ENCODE measurements at regions not wholly inside any gene's neighbourhood (a gene's known extent, or its start where the extent isn't known, plus 50 kb on each side); places are given as distances from the start of the nearest gene placed in this dataset.

- no peak for DNase-seq
- no peak overlapping the region for H3K4me3 ChIP-seq
- H3K27me3 ChIP-seq: no peaks in the 10 kb centered on the region
- peaks cover 33% of the 10 kb centered on the region for H3K4me1 ChIP-seq
- H3K27ac ChIP-seq: no peak overlapping the region
- WGBS, 2 donors: 83 to 89% methylated on average over 8 of the region's 8 CpGs
- no peak for TF ChIP-seq POLR2A (IDR thresholded peaks at IDR 0.05)
- ATAC-seq: no peak
- no peaks in the 10 kb centered on the region for H3K9me3 ChIP-seq
- H3K36me3 ChIP-seq (replicated peaks in 1 of 2; ENCODE audit: insufficient read depth in 1 of 2, low read depth in 2 of 2): no peaks in the 10 kb centered on the region
- intact Hi-C loops (cut with DNase I): no loop called here
Observed at GRCh38 chr12:118606690-118607089, 230.3 kb downstream of the SUDS3 start.

GRCh38 chr12:118607831-118608230 lies 231.5 kb downstream of the SUDS3 start:
- Histone ChIP-seq H3K27me3 (no peaks in the 10 kb centered on the region), H3K9me3 (no peaks in the 10 kb centered on the region), H3K27ac (no peak overlapping the region), H3K4me3 (no peak overlapping the region), H3K36me3 (replicated peaks in 1 of 2; ENCODE audit: insufficient read depth in 1 of 2, low read depth in 2 of 2) (no peaks in the 10 kb centered on the region), H3K4me1 (peaks cover 37% of the 10 kb centered on the region)
- no peak for DNase-seq
- TF ChIP-seq, protein P1, sequence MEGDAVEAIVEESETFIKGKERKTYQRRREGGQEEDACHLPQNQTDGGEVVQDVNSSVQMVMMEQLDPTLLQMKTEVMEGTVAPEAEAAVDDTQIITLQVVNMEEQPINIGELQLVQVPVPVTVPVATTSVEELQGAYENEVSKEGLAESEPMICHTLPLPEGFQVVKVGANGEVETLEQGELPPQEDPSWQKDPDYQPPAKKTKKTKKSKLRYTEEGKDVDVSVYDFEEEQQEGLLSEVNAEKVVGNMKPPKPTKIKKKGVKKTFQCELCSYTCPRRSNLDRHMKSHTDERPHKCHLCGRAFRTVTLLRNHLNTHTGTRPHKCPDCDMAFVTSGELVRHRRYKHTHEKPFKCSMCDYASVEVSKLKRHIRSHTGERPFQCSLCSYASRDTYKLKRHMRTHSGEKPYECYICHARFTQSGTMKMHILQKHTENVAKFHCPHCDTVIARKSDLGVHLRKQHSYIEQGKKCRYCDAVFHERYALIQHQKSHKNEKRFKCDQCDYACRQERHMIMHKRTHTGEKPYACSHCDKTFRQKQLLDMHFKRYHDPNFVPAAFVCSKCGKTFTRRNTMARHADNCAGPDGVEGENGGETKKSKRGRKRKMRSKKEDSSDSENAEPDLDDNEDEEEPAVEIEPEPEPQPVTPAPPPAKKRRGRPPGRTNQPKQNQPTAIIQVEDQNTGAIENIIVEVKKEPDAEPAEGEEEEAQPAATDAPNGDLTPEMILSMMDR (IDR thresholded peaks at IDR 0.05): no peak
- no peak for TF ChIP-seq POLR2A (IDR thresholded peaks at IDR 0.05)
- ATAC-seq: no peak
- intact Hi-C loops (cut with DNase I): no loop called here
- WGBS, 2 donors: 76 to 88% methylated on average over 3 of the region's 3 CpGs

DNA sequence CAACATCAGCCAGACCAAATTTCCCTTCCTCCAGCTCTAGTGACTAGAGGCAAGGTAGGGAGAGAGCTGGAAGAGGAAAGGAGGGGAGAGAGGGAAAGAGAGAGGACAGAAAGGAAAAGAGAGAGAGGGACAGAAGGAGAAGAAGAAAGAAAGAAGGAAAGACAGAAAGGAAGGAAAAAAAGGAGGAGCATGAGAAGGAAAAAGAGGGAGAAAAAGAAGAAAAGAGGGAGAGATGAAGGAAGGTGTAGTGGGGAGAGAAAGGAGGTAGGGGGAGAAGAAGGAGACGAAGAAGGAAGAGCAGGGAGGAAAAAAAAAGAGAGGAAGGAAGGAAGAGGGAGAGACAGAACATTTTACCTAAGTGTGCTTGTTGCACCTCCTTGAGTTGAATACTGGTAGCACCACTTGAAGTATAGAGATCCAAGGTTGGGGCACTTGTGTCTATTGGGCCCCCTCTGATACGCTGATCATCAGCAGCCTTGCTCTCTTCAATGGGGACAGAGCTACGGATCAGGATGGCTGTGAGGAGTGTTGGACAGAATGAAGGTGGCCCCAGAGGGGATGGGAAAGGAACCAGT lies 232.5 kb downstream of the SUDS3 start:
- no peak overlapping the region for H3K4me3 ChIP-seq
- ATAC-seq (no peak), DNase-seq (no peak)
- peaks cover 27% of the 10 kb centered on the region for H3K4me1 ChIP-seq
- H3K9me3 ChIP-seq: no peaks in the 10 kb centered on the region
- no peaks in the 10 kb centered on the region for H3K36me3 ChIP-seq (replicated peaks in 1 of 2; ENCODE audit: insufficient read depth in 1 of 2, low read depth in 2 of 2)
- intact Hi-C loops (cut with DNase I): no loop called here
- TF ChIP-seq, protein P1 (IDR thresholded peaks at IDR 0.05): no peak
- no peak for TF ChIP-seq POLR2A (IDR thresholded peaks at IDR 0.05)
- no peak overlapping the region for H3K27ac ChIP-seq
- WGBS, 2 donors: 53 to 57% methylated on average over 3 of the region's 3 CpGs
- no peaks in the 10 kb centered on the region for H3K27me3 ChIP-seq

DNA sequence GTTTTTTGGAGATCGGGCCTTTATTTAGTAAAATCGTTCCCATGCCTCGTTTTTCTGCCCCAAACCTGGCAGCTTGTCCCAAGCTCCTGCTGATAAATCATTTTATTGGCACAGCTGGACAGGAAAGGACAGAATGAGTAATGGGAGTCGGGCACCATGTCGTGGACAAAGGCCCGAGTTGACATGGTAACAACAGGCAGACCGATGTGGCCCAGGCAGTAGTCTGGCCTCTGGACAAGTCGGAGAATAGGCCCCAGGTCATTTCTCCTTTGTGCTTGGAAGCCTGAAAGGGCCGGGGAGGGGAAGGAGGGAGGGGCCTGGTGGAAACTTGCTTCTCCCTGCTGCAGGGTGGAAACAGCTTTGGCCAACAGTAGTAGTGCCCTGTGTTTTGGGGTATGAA lies 234.9 kb downstream of the SUDS3 start:
- peak; percentile 54 to 87 (median 78) for DNase-seq
- TF ChIP-seq POLR2A (IDR thresholded peaks at IDR 0.05): no peak
- TF ChIP-seq, protein P1 (IDR thresholded peaks at IDR 0.05): no peak
- WGBS, 2 donors: 5 to 12% methylated on average over 8 to 9 of the region's 9 CpGs
- H3K27me3 ChIP-seq: no peaks in the 10 kb centered on the region
- peaks cover 18% of the 10 kb centered on the region for H3K4me1 ChIP-seq
- H3K27ac ChIP-seq: peak overlapping the region in 3 of 4 donors; percentile 48 to 66 (median 58)
- no peaks in the 10 kb centered on the region for H3K36me3 ChIP-seq (replicated peaks in 1 of 2; ENCODE audit: insufficient read depth in 1 of 2, low read depth in 2 of 2)
- H3K4me3 ChIP-seq: no peak overlapping the region
- no peaks in the 10 kb centered on the region for H3K9me3 ChIP-seq
- intact Hi-C loops (cut with DNase I): no loop called here
- ATAC-seq: peak; percentile 95

GRCh38 chr12:118611770-118612169 lies 235.4 kb downstream of the SUDS3 start:
- H3K9me3 ChIP-seq: no peaks in the 10 kb centered on the region
- TF ChIP-seq, protein P1 (IDR thresholded peaks at IDR 0.05): no peak
- TF ChIP-seq POLR2A (IDR thresholded peaks at IDR 0.05): no peak
- H3K36me3 ChIP-seq (replicated peaks in 1 of 2; ENCODE audit: insufficient read depth in 1 of 2, low read depth in 2 of 2): no peaks in the 10 kb centered on the region
- peak overlapping the region in 1 of 4 donors; percentile 66 for H3K27ac ChIP-seq
- 41 to 44% methylated on average over 5 of the region's 5 CpGs for WGBS, 2 donors
- peaks cover 18% of the 10 kb centered on the region for H3K4me1 ChIP-seq
- H3K27me3 ChIP-seq: no peaks in the 10 kb centered on the region
- DNase-seq (no peak), ATAC-seq (no peak)
- intact Hi-C loops (cut with DNase I): no loop called here
- no peak overlapping the region for H3K4me3 ChIP-seq
